ENCODE measurements at regions not wholly inside any gene's neighbourhood (a gene's known extent, or its start where the extent isn't known, plus 50 kb on each side); places are given as distances from the start of the nearest gene placed in this dataset.

- Histone ChIP-seq H3K9ac (ENCODE audit: low read length) (no peak overlapping the region), H3K79me2 (replicated peaks; ENCODE audit: insufficient read depth, low read length) (no peaks in the 10 kb centered on the region), H3K4me2 (ENCODE audit: low read length) (no peak overlapping the region), H3K27me3 (ENCODE audit: insufficient read depth, low read depth, low read length) (no peaks in the 10 kb centered on the region), H3F3A (ENCODE audit: insufficient read depth, low read length, poor library complexity, severe bottlenecking) (no peaks in the 10 kb centered on the region), H3K27ac (ENCODE audit: low read length) (no peak overlapping the region), H4K20me1 (ENCODE audit: insufficient read depth) (no peaks in the 10 kb centered on the region), H3K4me3 (ENCODE audit: low read length) (no peak overlapping the region), H3K36me3 (ENCODE audit: insufficient read depth, low read length) (no peaks in the 10 kb centered on the region), H2AFZ (ENCODE audit: low read depth, low read length) (no peak overlapping the region), H3K9me2 (ENCODE audit: insufficient read depth, low read length) (no peaks in the 10 kb centered on the region), H3K9me3 (ENCODE audit: low read length) (no peaks in the 10 kb centered on the region)
- no peak for TF ChIP-seq CTCF (IDR thresholded peaks at IDR 0.05; ENCODE audit: poor library complexity, severe bottlenecking)
- TF ChIP-seq REST (IDR thresholded peaks at IDR 0.05; ENCODE audit: borderline replicate concordance): no peak
- no peak for TF ChIP-seq TAF1 (IDR thresholded peaks at IDR 0.05; ENCODE audit: low read depth)
- no peak for TF ChIP-seq EP300 (conservative IDR thresholded peaks at IDR 0.05; ENCODE audit: poor library complexity, severe bottlenecking)
- no peak for TF ChIP-seq RAD21 (conservative IDR thresholded peaks at IDR 0.05)
- TF ChIP-seq POLR2AphosphoS5 (IDR thresholded peaks at IDR 0.05): no peak
- no peak for TF ChIP-seq EZH2 (IDR thresholded peaks at IDR 0.05; ENCODE audit: borderline replicate concordance, insufficient read depth, low read length, poor library complexity, severe bottlenecking)
Measured at GRCh38 chr12:25812295-25812694, 146.2 kb upstream of the RASSF8 start.

- H4K20me1 ChIP-seq (ENCODE audit: insufficient read depth): no peaks in the 10 kb centered on the region
- no peaks in the 10 kb centered on the region for H3K36me3 ChIP-seq (ENCODE audit: insufficient read depth, low read length)
- H3K27me3 ChIP-seq (ENCODE audit: insufficient read depth, low read depth, low read length): no peaks in the 10 kb centered on the region
- H3K27ac ChIP-seq (ENCODE audit: low read length): no peak overlapping the region
- no peak overlapping the region for H3K9ac ChIP-seq (ENCODE audit: low read length)
- no peaks in the 10 kb centered on the region for H3F3A ChIP-seq (ENCODE audit: insufficient read depth, low read length, poor library complexity, severe bottlenecking)
- H3K9me3 ChIP-seq (ENCODE audit: low read length): no peaks in the 10 kb centered on the region
- H3K79me2 ChIP-seq (replicated peaks; ENCODE audit: insufficient read depth, low read length): no peaks in the 10 kb centered on the region
- TF ChIP-seq EZH2 (IDR thresholded peaks at IDR 0.05; ENCODE audit: borderline replicate concordance, insufficient read depth, low read length, poor library complexity, severe bottlenecking) (no peak), REST (IDR thresholded peaks at IDR 0.05; ENCODE audit: borderline replicate concordance) (no peak), TAF1 (IDR thresholded peaks at IDR 0.05; ENCODE audit: low read depth) (no peak), CTCF (IDR thresholded peaks at IDR 0.05; ENCODE audit: poor library complexity, severe bottlenecking) (no peak), MXI1 (conservative IDR thresholded peaks at IDR 0.05; ENCODE audit: poor library complexity, severe bottlenecking) (no peak), RAD21 (conservative IDR thresholded peaks at IDR 0.05) (no peak), SMC3 (conservative IDR thresholded peaks at IDR 0.05; ENCODE audit: poor library complexity) (no peak), EP300 (conservative IDR thresholded peaks at IDR 0.05; ENCODE audit: poor library complexity, severe bottlenecking) (no peak), POLR2AphosphoS5 (IDR thresholded peaks at IDR 0.05) (no peak)
- no peak overlapping the region for H3K4me2 ChIP-seq (ENCODE audit: low read length)
- H2AFZ ChIP-seq (ENCODE audit: low read depth, low read length): no peak overlapping the region
- no peaks in the 10 kb centered on the region for H3K9me2 ChIP-seq (ENCODE audit: insufficient read depth, low read length)
- H3K4me3 ChIP-seq (ENCODE audit: low read length): no peak overlapping the region
Measured at GRCh38 chr12:25813843-25814242, 144.6 kb upstream of the RASSF8 start.

Data from neural cell (in vitro differentiated cells).